OCI-LY7 (cell line): ENCODE measurements at regions not wholly inside any gene's neighbourhood (a gene's known extent, or its start where the extent isn't known, plus 50 kb on each side); places are given as distances from the start of the nearest gene placed in this dataset.

Experiments
- EZH2phosphoT487 ChIP-seq: fragments of 200-600 bp; sonication (generic); IDR thresholded peaks from 2 replicates; pipeline ENCODE4 v1.6.1; 2018; ENCODE audit warnings: low read depth, borderline replicate concordance, mild to moderate bottlenecking, mixed run types, antibody characterized with exemption, low read length, moderate library complexity, mixed read lengths
- TF ChIP-seq, protein P1 (sequence below): fragments of 200-600 bp; sonication (generic); conservative IDR thresholded peaks from 2 replicates; pipeline ENCODE4 v1.5.1; 2014; ENCODE audit warnings: mild to moderate bottlenecking, antibody characterized with exemption, low read length, moderate library complexity, mixed read lengths

DNA sequence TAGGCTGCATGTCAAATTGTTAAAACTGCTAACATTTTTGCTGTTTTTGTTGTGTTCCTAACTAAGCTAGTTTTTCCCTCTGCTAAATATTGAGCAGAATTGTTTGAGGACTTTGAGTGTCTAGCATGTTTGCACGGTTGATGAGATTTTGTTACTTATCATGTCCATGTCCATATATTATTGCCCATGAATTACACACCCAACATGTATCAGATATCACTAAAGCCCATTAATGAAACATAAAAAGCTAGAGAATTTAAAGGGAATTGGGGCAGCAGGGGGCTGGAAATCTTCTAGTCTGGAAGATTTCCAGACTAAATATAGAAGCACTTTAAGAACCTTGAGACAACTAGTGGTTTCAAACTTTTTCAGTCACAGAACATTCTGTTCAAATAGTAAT, 197.7 kb downstream of the SNX10 start:
- TF ChIP-seq, protein P1, sequence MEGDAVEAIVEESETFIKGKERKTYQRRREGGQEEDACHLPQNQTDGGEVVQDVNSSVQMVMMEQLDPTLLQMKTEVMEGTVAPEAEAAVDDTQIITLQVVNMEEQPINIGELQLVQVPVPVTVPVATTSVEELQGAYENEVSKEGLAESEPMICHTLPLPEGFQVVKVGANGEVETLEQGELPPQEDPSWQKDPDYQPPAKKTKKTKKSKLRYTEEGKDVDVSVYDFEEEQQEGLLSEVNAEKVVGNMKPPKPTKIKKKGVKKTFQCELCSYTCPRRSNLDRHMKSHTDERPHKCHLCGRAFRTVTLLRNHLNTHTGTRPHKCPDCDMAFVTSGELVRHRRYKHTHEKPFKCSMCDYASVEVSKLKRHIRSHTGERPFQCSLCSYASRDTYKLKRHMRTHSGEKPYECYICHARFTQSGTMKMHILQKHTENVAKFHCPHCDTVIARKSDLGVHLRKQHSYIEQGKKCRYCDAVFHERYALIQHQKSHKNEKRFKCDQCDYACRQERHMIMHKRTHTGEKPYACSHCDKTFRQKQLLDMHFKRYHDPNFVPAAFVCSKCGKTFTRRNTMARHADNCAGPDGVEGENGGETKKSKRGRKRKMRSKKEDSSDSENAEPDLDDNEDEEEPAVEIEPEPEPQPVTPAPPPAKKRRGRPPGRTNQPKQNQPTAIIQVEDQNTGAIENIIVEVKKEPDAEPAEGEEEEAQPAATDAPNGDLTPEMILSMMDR = no peak
- no peak for TF ChIP-seq EZH2phosphoT487
